Skeletal muscle tissue (tissue), 3 donors: ENCODE measurements at regions not wholly inside any gene's neighbourhood (a gene's known extent, or its start where the extent isn't known, plus 50 kb on each side); places are given as distances from the start of the nearest gene placed in this dataset.

Experiments
- H3K27ac ChIP-seq: one replicate; pipeline ENCODE4 v1.7.0; 2013; ENCODE audit warnings: mild to moderate bottlenecking, low read depth, low read length, inconsistent platforms
- H3K27me3 ChIP-seq, 3 donors: one replicate each; pipeline ENCODE4 v1.7.0; 2013; ENCODE audit warnings: low read length in 3 of 3; ENCODE audit not compliant: control insufficient read depth in 3 of 3, insufficient read depth in 3 of 3
- H3K36me3 ChIP-seq, 3 donors: one replicate each; pipeline ENCODE4 v1.7.0; 2013; ENCODE audit warnings: low read length in 3 of 3; ENCODE audit not compliant: control insufficient read depth in 3 of 3, insufficient read depth in 3 of 3
- H3K4me1 ChIP-seq, 3 donors: one replicate each; pipeline ENCODE4 v1.7.0; 2013; ENCODE audit warnings: low read length in 3 of 3, mild to moderate bottlenecking in 3 of 3; ENCODE audit not compliant: control insufficient read depth in 3 of 3, insufficient read depth in 3 of 3
- H3K4me3 ChIP-seq, 3 donors: one replicate each; pipeline ENCODE4 v1.7.0; 2013; ENCODE audit warnings: low read length in 3 of 3
- H3K9ac ChIP-seq, 3 donors: one replicate each; pipeline ENCODE4 v1.7.0; 2013; ENCODE audit warnings: low read length in 3 of 3, mild to moderate bottlenecking in 3 of 3, moderate library complexity in 2 of 3, low read depth in 1 of 3
- H3K9me3 ChIP-seq, 3 donors: one replicate each; pipeline ENCODE4 v1.7.0; 2013; ENCODE audit warnings: low read length in 3 of 3; ENCODE audit not compliant: control insufficient read depth in 3 of 3
- donor health status: Osteomylitis.

GRCh38 chr21:41672543-41672915 lies 94.3 kb downstream of the RIPK4 start:
- peaks cover 2 to 8% (median 4%) of the 10 kb centered on the region in 3 donors for H3K4me1 ChIP-seq
- peaks cover 0 to 12% (median 5%) of the 10 kb centered on the region in 3 donors for H3K27me3 ChIP-seq
- H3K9me3 ChIP-seq: no peaks in the 10 kb centered on the region

GRCh38 chr21:41671859-41672542 lies 94.9 kb downstream of the RIPK4 start:
- Histone ChIP-seq H3K4me1 (peaks cover 2 to 8% (median 4%) of the 10 kb centered on the region in 3 donors), H3K27ac (no peak overlapping the region), H3K4me3 (no peak overlapping the region), H3K36me3 (no peaks in the 10 kb centered on the region), H3K9ac (no peak overlapping the region), H3K9me3 (no peaks in the 10 kb centered on the region), H3K27me3 (peaks cover 0 to 14% (median 5%) of the 10 kb centered on the region in 3 donors)

More at GRCh38 chr21:41672543-41672915, 94.3 kb downstream of the RIPK4 start:
- H3K27ac ChIP-seq: no peak overlapping the region
- H3K36me3 ChIP-seq: no peaks in the 10 kb centered on the region
- H3K9ac ChIP-seq: no peak overlapping the region
- no peak overlapping the region for H3K4me3 ChIP-seq

- Histone ChIP-seq H3K36me3 (no peaks in the 10 kb centered on the region), H3K9me3 (no peaks in the 10 kb centered on the region), H3K9ac (no peak overlapping the region), H3K27me3 (peaks cover 2 to 18% (median 7%) of the 10 kb centered on the region in 3 donors), H3K4me1 (peaks cover 2 to 8% (median 4%) of the 10 kb centered on the region in 3 donors), H3K27ac (no peak overlapping the region), H3K4me3 (no peak overlapping the region)
Observed at GRCh38 chr21:41671212-41671762, 95.6 kb downstream of the RIPK4 start.

GRCh38 chr21:41670056-41670805 lies 96.6 kb downstream of the RIPK4 start:
- Histone ChIP-seq H3K27ac (no peak overlapping the region), H3K9ac (no peak overlapping the region), H3K36me3 (no peaks in the 10 kb centered on the region), H3K4me3 (no peak overlapping the region), H3K9me3 (no peaks in the 10 kb centered on the region), H3K27me3 (peaks cover 4 to 28% (median 18%) of the 10 kb centered on the region in 3 donors), H3K4me1 (peaks cover 2 to 8% (median 8%) of the 10 kb centered on the region in 3 donors)

GRCh38 chr21:41669533-41669830 lies 97.4 kb downstream of the RIPK4 start:
- Histone ChIP-seq H3K27ac (no peak overlapping the region), H3K27me3 (peaks cover 4 to 34% (median 25%) of the 10 kb centered on the region in 3 donors), H3K9ac (no peak overlapping the region)

DNA sequence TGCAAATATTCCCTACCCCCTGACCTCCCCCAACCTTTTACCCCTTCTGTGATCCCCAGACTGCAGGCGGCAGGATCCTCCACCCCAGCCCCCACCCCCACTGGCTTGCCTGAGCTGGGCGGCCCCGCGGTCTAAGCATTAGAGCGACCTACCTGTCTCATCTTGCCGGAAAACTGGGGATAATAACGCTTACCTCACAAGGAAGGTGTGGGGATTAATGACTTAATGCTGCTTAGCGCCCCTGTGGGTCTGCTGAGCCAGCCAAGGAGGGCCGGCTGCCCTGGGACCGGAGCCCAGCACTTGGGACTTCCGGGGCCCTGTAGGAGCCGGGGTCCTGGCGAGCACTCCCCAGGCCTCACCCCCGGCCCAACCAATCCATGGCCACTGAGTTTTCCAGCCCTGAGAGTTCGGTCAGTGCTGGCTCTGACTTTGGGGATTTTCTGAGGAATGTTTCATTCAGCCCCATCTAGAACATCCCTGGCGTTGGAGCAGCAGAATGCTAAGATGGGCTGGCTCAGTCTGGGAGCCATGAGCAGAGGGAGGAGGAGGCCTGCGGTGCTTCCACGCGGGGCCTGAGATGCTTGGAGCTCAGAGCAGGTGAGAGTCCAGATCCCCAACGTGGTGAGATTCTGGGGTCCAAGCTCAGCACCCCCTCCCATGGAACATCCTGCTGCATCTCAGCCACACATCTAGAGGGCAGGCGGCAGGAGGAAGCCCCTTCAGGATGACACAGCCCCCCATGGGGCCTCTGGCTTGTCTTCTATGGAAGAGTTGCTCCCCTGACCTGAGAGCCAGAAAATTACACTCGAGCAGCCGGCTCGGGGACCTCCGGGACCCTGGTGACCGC lies 97.9 kb downstream of the RIPK4 start:
- H3K4me3 ChIP-seq: no peak overlapping the region
- H3K4me1 ChIP-seq: peaks cover 2 to 14% (median 7%) of the 10 kb centered on the region in 3 donors
- no peak overlapping the region for H3K9ac ChIP-seq
- no peaks in the 10 kb centered on the region for H3K9me3 ChIP-seq
- H3K27me3 ChIP-seq: peaks cover 4 to 39% (median 31%) of the 10 kb centered on the region in 3 donors
- no peaks in the 10 kb centered on the region for H3K36me3 ChIP-seq
- H3K27ac ChIP-seq: no peak overlapping the region

More at GRCh38 chr21:41669533-41669830, 97.4 kb downstream of the RIPK4 start:
- Histone ChIP-seq H3K9me3 (no peaks in the 10 kb centered on the region), H3K4me3 (no peak overlapping the region), H3K36me3 (no peaks in the 10 kb centered on the region), H3K4me1 (peaks cover 2 to 15% (median 10%) of the 10 kb centered on the region in 3 donors)

- Histone ChIP-seq H3K27ac (no peak overlapping the region), H3K36me3 (no peaks in the 10 kb centered on the region), H3K4me3 (no peak overlapping the region)
Observed at GRCh38 chr21:41668051-41668541, 98.8 kb downstream of the RIPK4 start.

GRCh38 chr21:41667136-41667535 lies 99.7 kb downstream of the RIPK4 start:
- peaks cover 7 to 39% (median 32%) of the 10 kb centered on the region in 3 donors for H3K27me3 ChIP-seq
- H3K4me1 ChIP-seq: peaks cover 0 to 12% (median 4%) of the 10 kb centered on the region in 3 donors
- H3K4me3 ChIP-seq: no peak overlapping the region
- no peaks in the 10 kb centered on the region for H3K36me3 ChIP-seq
- H3K9ac ChIP-seq: no peak overlapping the region
- H3K27ac ChIP-seq: no peak overlapping the region
- no peaks in the 10 kb centered on the region for H3K9me3 ChIP-seq

More at GRCh38 chr21:41668051-41668541, 98.8 kb downstream of the RIPK4 start:
- Histone ChIP-seq H3K4me1 (peaks cover 0 to 12% (median 4%) of the 10 kb centered on the region in 3 donors), H3K27me3 (peaks cover 7 to 36% (median 35%) of the 10 kb centered on the region in 3 donors), H3K9me3 (no peaks in the 10 kb centered on the region), H3K9ac (no peak overlapping the region)

DNA sequence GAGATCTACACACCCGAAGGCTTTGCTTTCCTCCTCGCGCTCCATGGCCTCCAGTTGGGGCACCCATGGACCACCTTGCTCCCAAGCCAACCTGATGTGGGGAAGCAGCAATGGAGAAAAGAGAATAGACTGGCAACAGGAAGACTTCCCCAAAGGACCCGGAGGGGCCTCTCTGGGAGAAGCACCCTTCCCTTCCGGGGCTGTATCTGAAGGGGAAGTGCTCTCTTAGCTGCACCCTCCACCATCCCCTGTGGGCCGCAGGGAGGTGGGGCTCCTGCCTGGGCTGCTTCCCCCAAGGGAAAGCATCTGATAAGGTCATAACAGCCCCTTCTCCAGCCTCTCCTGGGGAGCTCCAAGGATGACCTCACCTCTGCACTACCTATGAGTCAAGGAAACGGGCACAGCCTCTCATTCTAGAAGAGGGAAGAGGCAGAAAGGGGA lies 100.2 kb downstream of the RIPK4 start:
- Histone ChIP-seq H3K4me3 (no peak overlapping the region), H3K36me3 (no peaks in the 10 kb centered on the region), H3K4me1 (peaks cover 0 to 12% (median 4%) of the 10 kb centered on the region in 3 donors), H3K27ac (no peak overlapping the region), H3K27me3 (peaks cover 10 to 39% (median 34%) of the 10 kb centered on the region in 3 donors), H3K9ac (no peak overlapping the region), H3K9me3 (no peaks in the 10 kb centered on the region)
